HG03575 (cell line): ENCODE measurements at regions not wholly inside any gene's neighbourhood (a gene's known extent, or its start where the extent isn't known, plus 50 kb on each side); places are given as distances from the start of the nearest gene placed in this dataset.

ENCODE experiments used
- ATAC-seq: cut with Tn5 transposase; IDR thresholded peaks from one replicate; pipeline ENCODE4 v1.9.1; 2021; ENCODE audit not compliant: unreplicated experiment, insufficient number of reproducible peaks, low FRiP score; ENCODE audit errors: extremely low read depth

DNA sequence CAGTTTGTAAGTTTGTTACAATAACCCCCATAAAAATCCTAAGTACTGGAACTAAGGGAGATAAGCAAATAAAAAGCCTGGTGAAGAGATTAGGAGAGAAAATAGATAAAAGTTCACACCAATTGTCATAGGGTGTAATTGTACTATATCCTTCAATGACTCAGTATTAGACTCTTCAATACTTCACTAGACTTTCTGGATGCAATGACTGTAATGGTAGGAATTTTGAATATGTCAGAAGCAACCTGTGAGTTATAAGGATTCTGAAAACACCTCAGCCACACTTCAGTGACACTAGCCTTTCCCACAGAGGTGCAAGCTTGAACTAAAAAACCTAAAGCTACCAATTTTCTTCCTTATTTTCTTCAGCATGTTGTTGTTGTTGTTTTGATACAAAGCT lies 147.9 kb downstream of the PTGER3 start:
- no peak for ATAC-seq

DNA sequence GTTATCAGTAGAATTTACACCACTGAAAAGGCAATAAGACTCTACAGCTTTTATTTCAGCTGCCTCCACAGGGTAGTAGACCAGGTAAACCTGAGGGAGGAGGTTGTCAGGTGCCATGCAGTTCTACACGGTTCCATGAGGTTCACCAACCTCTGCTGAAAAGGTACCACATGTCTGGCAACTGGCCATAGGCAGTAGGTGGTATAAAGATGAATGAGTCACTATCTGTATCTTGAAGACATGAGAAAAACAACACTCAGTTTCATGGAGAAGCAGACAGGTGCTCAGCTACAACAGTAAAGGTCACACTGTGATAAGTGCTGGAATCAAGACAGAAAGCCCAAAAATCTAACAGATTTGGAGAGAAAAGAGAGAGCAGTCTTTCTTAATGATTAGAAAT lies 145.4 kb downstream of the PTGER3 start:
- ATAC-seq: no peak

DNA sequence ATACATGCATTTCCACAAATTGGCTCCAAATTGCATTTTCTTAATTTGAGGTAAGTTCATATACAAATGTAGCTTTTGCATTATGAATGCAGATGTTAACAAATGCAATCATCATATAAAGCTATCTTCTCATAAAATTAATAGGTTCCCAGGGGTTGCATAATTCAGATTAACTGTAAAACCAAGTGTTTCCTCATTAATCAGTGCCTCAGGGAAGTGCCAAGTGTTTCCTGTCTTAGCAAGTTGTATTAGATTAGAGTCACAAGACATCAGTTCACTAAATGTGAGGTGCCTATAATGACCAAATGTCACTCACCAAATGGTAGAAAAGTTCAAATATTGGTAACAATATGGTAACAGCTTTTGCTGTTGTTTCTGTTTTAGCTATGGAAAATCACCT lies 140.8 kb downstream of the PTGER3 start:
- no peak for ATAC-seq

DNA sequence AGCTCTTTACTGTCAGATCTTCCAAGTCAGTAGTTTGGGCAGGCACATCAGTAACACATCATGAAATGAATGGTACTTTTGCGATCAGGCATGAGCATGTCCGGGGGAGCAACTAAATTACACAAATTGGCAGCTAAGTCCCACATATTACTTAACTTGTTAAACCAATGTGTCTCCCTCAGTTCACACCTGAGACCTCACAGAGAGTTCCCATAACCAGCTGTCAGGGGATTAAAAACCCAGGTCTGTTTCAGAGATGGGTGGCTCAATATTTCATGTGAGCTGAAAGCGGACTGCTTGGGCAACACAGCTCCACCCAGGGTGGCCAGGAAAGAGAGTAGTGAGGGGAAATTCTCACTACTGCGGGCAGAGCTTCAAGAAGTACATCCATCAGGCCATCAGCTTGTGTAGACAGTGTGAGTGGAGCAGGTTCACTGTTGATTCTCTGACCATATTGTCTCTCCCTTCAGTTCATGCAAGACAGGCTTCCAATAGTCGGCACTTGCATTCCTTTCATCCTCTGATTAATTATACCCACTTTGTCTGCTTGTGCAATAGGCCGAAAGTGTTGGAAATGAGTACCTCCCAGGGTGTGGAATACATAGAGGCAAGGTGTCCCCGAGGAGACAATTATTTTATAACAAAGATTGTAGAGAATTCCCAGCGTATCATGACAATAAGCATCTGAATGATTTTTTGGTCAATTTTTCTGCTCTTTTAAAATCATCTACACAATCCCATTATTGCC lies 139.9 kb downstream of the PTGER3 start:
- ATAC-seq: no peak

DNA sequence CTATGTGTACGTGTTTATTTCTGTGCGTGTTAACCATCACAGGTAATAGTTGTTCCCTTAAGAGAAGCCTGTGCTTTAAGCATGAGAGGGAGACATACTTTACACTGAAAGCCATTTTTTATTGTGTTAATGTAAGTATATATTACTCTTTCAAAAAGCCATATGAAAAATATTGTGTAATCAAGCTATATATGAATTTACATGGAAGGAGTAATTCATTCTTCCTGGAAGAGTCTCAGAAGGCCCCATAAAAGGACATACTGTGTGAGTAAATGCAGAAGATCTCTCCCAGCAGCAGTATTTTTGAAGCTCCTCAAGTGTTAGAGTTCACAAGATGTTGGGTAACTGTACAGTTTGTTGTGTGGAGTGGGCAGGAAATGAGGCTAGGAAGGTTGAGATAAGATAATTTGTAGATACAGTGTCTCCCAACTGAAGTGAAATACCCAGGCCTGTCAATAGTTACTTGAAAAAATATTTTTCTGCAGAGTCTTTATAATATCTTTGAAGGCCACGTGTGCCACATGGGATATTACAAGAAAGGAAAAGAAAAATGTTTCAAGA lies 138.3 kb downstream of the PTGER3 start:
- no peak for ATAC-seq

DNA sequence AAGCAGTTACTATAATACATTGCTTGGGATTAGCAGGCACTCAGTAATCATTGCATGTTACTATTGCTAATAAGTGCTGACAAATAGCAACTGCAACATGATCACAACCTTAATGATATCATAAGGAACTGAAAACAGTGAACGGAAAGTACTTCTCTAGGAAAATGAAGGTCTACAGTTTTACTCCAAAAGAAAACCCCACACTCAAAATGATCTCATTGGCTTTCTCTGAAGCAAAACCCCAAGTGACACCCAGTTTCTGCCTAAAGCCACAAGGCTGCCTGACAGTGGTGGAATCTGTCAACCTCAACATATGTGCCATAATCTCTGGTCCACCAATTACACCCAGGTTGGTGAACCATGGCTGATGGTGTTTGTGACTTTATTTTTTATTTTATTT lies 137.6 kb downstream of the PTGER3 start:
- ATAC-seq: no peak

DNA sequence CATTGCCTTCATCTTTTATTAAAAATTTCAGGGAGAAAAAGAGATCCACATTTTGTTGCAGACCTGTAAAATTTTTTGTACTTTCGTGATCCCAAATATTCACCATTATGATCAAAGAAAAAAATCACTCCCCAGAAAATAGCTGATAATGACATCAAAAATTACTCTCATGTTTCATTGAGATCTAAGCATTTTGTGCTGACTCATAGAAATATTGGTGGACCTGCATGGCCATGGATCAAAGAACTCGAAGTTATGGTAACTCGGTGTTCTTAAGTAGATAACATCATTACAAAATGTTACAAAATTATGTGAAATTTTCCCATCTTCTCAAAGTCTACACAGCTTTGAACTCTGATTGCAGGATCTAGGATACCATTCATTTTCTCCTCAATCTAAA lies 135.8 kb downstream of the PTGER3 start:
- no peak for ATAC-seq

DNA sequence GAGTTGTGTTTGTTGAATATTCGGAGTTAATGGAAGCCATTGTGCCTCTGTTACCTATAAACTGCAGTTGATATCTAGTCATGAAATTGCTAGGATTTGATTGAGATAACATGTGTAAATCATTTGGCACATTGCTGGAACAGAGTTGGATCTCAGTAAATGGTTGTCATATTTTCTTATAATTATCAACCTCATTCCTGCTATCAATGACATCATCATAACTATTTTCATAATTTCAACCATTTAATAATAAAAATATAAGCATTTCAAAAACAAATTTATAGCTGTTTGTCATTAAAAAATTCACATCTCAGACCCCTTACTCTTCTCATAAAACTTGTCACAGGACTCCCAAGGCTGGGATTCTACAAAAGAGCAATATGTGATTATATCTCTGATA lies 133.4 kb downstream of the PTGER3 start:
- ATAC-seq: no peak

DNA sequence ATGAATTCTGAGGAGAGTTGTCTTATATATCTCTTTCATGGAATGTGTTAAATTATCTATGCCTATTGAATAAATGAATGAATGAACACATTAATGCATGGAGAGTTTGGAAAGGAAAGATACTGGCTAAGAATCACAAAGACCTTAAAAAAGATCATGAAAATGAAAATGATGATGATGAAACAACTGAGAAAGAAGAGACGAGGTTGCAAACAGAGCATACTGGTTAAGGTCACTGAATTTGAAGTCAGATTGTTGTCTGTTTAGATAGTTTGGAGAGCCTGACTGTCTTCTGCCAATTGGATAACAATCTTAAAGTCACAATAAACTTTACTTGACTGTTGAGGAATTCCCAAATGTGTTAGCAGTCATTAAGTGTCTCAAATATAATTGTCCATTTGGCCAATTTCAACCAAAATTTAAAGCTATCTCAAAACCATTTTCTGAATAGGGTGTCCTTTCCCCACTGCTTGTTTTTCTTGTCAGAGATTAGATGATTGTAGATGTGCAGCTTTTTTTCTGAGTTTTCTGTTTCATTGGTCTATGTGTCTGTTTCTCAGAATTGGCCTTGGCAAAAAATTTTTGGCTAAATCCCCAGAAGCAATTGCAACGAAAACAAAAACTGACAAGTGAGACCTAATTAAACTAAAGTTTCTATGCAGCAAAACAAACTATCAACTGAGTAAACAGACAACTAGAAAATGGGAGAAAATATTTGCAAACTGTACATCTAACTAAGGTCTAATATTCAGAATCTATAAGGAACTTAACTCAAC lies 132.2 kb downstream of the PTGER3 start:
- ATAC-seq: no peak

DNA sequence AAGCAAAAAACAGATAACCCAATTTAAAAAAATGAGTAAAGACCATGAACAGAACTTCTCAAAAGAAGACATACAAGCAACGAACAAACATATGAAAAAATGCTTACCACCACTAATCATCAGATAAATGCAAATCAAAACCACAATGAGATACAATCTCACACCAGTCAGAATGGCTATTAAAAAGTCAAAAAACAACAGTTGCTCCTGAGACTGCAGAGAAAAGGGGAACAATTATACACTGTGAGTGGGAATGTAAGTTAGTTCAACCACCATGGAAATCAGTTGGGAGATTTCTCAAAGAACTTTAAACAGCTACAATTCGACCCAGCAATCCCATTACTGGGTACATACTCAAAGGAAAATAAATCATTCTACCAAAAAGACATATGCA lies 131.6 kb downstream of the PTGER3 start:
- ATAC-seq: no peak

DNA sequence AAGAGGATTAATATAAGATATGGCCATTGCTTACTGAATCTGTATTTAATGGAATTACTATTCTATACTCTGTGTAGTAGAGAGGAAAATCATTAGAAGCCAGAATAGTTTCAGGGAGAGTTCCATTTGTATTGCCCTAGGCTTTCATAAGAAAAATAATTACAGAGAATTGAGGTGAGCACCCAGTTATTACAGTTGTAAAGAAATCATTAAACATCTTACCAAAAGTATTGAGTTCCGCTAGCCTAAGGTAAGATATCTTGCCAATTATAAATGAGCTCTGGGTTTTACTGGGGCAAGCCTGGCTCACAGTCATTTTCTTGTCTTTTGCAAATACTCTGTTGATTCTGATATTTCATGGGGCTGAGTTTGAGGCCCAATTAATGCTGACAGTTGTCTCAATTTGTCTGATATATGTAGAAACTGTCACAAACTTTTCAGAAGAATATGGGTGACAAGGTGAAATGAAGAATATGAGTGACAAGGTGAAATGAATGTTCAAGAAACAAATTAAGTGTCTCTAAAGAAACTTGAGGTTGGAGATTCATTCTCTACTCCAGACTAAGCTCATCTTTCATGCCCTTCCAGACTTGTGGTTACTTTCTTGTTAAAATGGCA lies 127.8 kb downstream of the PTGER3 start:
- no peak for ATAC-seq
